NT2/D1 (cell line): ENCODE measurements at regions not wholly inside any gene's neighbourhood (a gene's known extent, or its start where the extent isn't known, plus 50 kb on each side); places are given as distances from the start of the nearest gene placed in this dataset.

Experiments
- DNase-seq: peaks from one replicate; pipeline ENCODE4 v3.0.0-alpha.2; 2011; ENCODE audit warnings: low read depth, low spot score
- H3K27me3 ChIP-seq: 2 replicates; pipeline ENCODE4 v1.6.0; 2011; ENCODE audit warnings: mild to moderate bottlenecking; ENCODE audit not compliant: insufficient read length, insufficient read depth
- H3K36me3 ChIP-seq: 2 replicates; pipeline ENCODE4 v1.6.1; 2011; ENCODE audit warnings: mild to moderate bottlenecking, low read length, mixed read lengths; ENCODE audit not compliant: insufficient read depth, insufficient read length
- H3K4me1 ChIP-seq: 2 replicates; pipeline ENCODE4 v1.5.1; 2011; ENCODE audit not compliant: insufficient read depth, insufficient read length
- H3K4me3 ChIP-seq: 2 replicates; pipeline ENCODE4 v1.5.1; 2011; ENCODE audit warnings: low read depth; ENCODE audit not compliant: insufficient read length
- H3K9ac ChIP-seq: 2 replicates; pipeline ENCODE4 v1.6.0; 2011; ENCODE audit warnings: low read depth; ENCODE audit not compliant: insufficient read length
- H3K9me3 ChIP-seq: 2 replicates; pipeline ENCODE4 v1.5.1; 2011; ENCODE audit warnings: mild to moderate bottlenecking, low read length; ENCODE audit not compliant: insufficient read depth
- SUZ12 ChIP-seq: IDR thresholded peaks from 2 replicates; pipeline ENCODE4 v1.6.1; 2011; ENCODE audit not compliant: insufficient read length, insufficient read depth; ENCODE audit errors: extremely low read depth
- YY1 ChIP-seq: IDR thresholded peaks from 2 replicates; pipeline ENCODE4 v1.6.1; 2011; ENCODE audit not compliant: insufficient read length, insufficient read depth
- ZNF274 ChIP-seq: IDR thresholded peaks from 2 replicates; pipeline ENCODE4 v1.6.1; 2011; ENCODE audit warnings: mild to moderate bottlenecking, low read depth, low read length

DNA sequence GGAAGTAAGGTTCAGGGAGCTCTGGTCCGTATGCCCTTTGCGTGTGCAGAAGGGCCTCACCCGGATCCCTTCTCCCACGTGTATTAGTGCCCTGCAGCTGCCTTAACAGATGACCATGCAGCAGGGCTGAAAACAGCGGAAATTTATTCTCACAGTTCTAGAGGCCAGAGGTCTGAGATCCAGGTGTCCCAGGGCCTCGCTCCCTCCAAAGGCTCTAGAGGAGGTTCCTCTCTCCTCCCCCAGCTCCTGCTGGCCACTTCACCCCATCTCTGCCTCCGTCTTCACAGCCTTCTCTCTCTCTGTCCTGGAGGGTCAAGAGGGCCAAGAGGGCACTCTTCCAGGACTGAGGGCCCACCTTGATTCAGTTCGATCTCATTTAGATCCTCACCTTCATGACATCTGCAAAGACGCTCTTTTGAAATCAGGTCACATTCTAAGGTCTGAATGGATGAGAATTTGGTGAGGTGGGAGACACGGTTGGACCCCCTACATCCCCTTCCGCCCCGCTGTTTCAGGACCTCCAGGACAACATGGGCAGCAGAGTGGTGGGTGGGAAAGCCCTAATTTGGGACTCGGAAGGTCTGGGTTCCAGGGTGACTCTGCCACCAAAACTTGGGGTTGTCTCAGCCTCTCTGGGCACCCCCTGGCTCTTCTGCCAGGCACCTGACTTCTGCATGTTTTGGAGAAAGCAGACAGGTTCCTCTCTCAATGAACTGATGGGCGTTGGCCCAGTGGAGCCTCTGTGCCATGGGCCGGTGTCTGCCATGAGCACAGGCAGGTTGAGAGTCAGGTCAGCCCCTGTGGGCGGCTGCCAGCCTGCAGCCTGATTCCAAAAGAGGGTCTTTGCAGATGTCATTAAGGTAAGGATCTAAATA is 361.2 kb downstream of the SEC14L1 start:
- Histone ChIP-seq H3K9me3 (no peaks in the 10 kb centered on the region), H3K4me3 (no peak overlapping the region), H3K36me3 (peaks cover 42% of the 10 kb centered on the region), H3K4me1 (no peaks in the 10 kb centered on the region), H3K27me3 (no peaks in the 10 kb centered on the region), H3K9ac (no peak overlapping the region)
- no peak for DNase-seq
- TF ChIP-seq SUZ12, result no peak
- TF ChIP-seq YY1, result no peak
- no peak for TF ChIP-seq ZNF274

DNA sequence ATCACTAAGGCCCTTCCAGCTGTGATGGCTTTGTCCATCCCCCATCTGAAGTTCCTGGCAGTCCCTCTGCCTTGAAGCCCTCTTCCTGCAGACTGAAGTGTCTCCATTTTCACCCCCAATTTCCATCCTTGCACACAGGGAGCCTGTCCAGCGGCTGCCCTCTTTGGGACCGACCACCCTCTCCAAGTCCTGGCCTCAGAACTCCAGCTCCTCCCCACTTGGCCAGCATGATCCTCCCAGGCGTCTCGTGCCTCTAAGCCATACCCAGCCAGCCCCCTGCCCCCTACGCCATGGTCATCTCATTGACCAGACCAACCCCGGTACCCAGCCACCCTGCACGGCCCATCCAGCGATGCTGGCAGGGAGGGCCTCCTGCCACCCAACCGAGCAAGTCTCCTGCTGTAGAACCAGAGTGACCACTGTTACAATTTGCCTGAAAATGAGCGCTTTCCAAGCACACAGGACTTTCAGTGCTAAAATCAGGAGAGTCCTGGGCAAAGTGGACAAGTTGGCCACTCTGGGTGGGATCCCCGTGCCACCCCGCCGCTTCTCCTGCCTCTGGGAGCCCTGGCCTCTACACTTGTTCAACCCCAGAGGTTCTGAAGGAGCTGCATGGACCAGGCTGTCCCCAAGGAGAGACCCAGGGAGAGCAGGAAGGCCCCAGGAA is 362.0 kb downstream of the SEC14L1 start:
- Histone ChIP-seq H3K4me1 (peaks cover under 1% of the 10 kb centered on the region), H3K4me3 (no peak overlapping the region), H3K9me3 (no peaks in the 10 kb centered on the region), H3K27me3 (no peaks in the 10 kb centered on the region), H3K9ac (no peak overlapping the region), H3K36me3 (peaks cover 35% of the 10 kb centered on the region)
- no peak for DNase-seq
- TF ChIP-seq ZNF274 (no peak), YY1 (no peak), SUZ12 (no peak)

DNA sequence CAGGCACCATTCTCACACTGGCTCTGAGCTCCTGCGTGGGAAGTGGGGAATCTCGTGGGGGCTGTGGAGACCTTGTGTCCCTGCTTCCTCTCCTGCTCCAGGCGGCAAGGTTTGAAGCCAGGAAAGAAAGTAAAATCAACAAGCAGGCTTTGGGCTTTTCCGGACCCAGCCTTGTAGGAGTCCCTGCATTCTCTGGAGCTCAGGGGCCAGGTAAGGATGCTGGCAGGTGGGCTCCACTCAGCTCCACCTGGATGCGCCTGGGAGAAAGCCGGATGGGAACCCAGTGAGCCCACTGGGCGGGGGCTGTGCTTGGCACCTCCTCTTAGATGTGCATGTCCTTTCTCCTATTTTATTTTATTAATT is 362.5 kb downstream of the SEC14L1 start:
- no peak for TF ChIP-seq SUZ12
- no peak for TF ChIP-seq YY1
- TF ChIP-seq ZNF274, result no peak
- Histone ChIP-seq H3K9ac (no peak overlapping the region), H3K4me1 (peaks cover 5% of the 10 kb centered on the region), H3K9me3 (no peaks in the 10 kb centered on the region), H3K4me3 (no peak overlapping the region), H3K36me3 (peaks cover 32% of the 10 kb centered on the region), H3K27me3 (no peaks in the 10 kb centered on the region)
- no peak for DNase-seq

DNA sequence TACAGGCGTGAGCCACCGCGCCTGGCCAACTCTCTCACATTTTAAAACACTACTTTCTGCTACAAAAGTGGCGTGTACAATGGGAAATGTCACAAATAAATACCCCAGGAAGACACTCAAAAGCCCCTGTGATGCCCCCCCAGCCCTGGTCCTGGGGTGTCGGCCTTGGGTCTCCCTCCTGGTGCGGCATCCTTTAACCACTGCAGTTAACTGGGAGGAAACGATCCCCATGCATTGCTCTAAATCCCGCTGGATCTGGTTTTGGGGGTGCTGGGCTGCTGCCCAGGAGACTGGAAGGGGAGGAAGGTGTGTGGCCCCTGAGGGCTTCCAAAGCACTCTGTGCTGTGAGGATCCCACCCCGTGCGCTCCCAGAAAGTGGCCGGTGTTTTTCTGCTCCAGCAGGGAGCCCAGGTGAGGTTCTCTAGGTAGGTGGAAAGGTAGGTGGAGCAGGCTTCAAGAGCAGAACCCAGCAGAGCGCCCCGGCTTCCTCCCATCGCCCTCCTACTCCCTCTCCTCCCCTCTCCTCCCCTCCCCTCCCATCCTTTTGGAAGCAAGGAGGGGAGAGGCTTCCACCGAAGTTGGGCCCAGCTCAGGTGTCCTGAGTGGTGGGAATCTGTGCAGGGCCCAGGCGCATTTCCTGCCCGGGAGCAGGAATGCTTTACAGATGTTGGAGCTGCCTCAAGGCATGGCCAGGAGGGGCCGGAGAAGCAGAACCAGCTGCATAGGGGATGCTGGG is 363.3 kb downstream of the SEC14L1 start:
- DNase-seq, result no peak
- Histone ChIP-seq H3K27me3 (no peaks in the 10 kb centered on the region), H3K9me3 (no peaks in the 10 kb centered on the region), H3K36me3 (peaks cover 27% of the 10 kb centered on the region), H3K4me3 (no peak overlapping the region), H3K9ac (no peak overlapping the region), H3K4me1 (peaks cover 10% of the 10 kb centered on the region)
- TF ChIP-seq SUZ12, result no peak
- TF ChIP-seq ZNF274, result no peak
- TF ChIP-seq YY1, result no peak

DNA sequence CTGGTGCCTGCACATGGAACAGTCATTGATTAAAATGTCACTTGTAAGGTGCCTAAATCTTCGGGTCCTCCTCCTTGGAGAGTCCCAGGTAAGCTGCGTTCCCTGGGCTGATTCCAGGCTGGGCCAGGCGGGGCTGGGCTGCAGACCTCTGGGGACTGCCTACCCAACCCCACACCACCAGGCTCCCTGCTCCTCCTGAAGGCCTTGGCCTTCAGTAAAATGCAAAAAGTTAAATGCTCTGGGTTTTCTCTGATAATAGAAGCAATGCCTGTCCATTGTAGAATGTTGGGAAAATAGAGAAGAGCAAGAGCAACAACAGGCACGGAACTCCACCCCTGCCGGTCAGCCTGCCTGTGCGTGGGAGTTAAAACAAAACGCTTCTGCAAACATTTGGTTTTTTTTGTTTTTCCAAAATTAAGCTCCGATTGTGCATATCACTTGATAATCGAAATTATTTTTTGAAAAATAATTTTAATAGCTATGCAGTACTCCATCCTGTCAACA is 363.9 kb downstream of the SEC14L1 start:
- Histone ChIP-seq H3K4me3 (no peak overlapping the region), H3K4me1 (peaks cover 10% of the 10 kb centered on the region), H3K9ac (no peak overlapping the region), H3K27me3 (no peaks in the 10 kb centered on the region), H3K9me3 (no peaks in the 10 kb centered on the region), H3K36me3 (peaks cover 21% of the 10 kb centered on the region)
- TF ChIP-seq YY1 (no peak), ZNF274 (no peak), SUZ12 (no peak)
- no peak for DNase-seq

DNA sequence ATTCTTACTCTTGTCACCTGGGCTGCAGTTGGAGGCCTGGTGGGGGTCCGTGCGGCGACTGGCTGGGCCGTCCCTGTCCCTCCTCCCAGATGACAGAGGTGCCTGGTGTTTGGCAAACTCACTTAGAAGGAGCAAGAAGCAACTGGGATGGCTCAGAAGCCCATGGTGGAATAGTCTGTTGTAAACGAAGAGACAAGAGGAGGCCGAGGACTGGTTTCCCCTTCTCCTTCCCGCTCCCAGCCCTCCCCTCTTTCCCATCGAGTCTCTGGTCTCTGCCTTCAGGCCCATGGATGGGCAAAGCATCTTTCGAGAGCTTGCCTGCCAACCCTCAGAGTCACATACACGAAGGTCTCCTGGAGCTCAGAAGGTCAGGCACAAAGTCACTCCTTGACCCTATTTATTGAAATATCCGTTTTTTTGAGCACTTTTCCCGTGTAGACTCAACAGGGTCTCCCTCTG is 364.4 kb downstream of the SEC14L1 start:
- Histone ChIP-seq H3K9ac (no peak overlapping the region), H3K27me3 (no peaks in the 10 kb centered on the region), H3K36me3 (peaks cover 16% of the 10 kb centered on the region), H3K4me3 (no peak overlapping the region), H3K9me3 (peaks cover 2% of the 10 kb centered on the region; the same call in 1 of the 2 replicates), H3K4me1 (peaks cover 10% of the 10 kb centered on the region)
- DNase-seq, result no peak
- TF ChIP-seq ZNF274 (no peak), YY1 (no peak), SUZ12 (no peak)
